Glomerular visceral epithelial cell (primary cell): ENCODE measurements at regions not wholly inside any gene's neighbourhood (a gene's known extent, or its start where the extent isn't known, plus 50 kb on each side); places are given as distances from the start of the nearest gene placed in this dataset.

Experiments
- DNase-seq: peaks from one replicate; pipeline ENCODE4 v3.0.0-alpha.2; 2016; ENCODE audit errors: extremely low spot score

- DNase-seq: no peak
Observed at GRCh38 chr9:73553295-73553694, 401.6 kb downstream of the ANXA1 start.

- no peak for DNase-seq
Observed at GRCh38 chr9:73558471-73558870, 406.8 kb downstream of the ANXA1 start.

- no peak for DNase-seq
Observed at GRCh38 chr9:73565026-73565425, 413.4 kb downstream of the ANXA1 start.

- DNase-seq: peak; percentile 35
Observed at GRCh38 chr9:73565833-73566465, 414.3 kb downstream of the ANXA1 start.

- no peak for DNase-seq
Observed at GRCh38 chr9:73566627-73567026, 415.0 kb downstream of the ANXA1 start.

- no peak for DNase-seq
Observed at GRCh38 chr9:73573235-73573634, 421.6 kb downstream of the ANXA1 start.

GRCh38 chr9:73575101-73576060 is 423.7 kb downstream of the ANXA1 start:
- no peak for DNase-seq

- DNase-seq: peak; percentile 40
Observed at GRCh38 chr9:73577848-73578247, 426.2 kb downstream of the ANXA1 start.

- no peak for DNase-seq
Observed at GRCh38 chr9:73579823-73580222, 428.2 kb downstream of the ANXA1 start.

GRCh38 chr9:73583576-73583975 is 431.9 kb downstream of the ANXA1 start:
- DNase-seq: peak; percentile 6

GRCh38 chr9:73595036-73595545 is 443.4 kb downstream of the ANXA1 start:
- DNase-seq: no peak

- DNase-seq: no peak
Observed at GRCh38 chr9:73596321-73596720, 444.7 kb downstream of the ANXA1 start.

GRCh38 chr9:73597039-73597438 is 445.4 kb downstream of the ANXA1 start:
- DNase-seq: no peak

- DNase-seq: no peak
Observed at GRCh38 chr9:73597771-73598170, 446.1 kb downstream of the ANXA1 start.

- DNase-seq: no peak
Observed at GRCh38 chr9:73609381-73609780, 457.7 kb downstream of the ANXA1 start.

- no peak for DNase-seq
Observed at GRCh38 chr9:73611032-73611431, 459.4 kb downstream of the ANXA1 start.

- peak; percentile 7 for DNase-seq
Observed at GRCh38 chr9:73613092-73613701, 461.5 kb downstream of the ANXA1 start.

- DNase-seq: no peak
Observed at GRCh38 chr9:73615557-73615956, 463.9 kb downstream of the ANXA1 start.

GRCh38 chr9:73617586-73617985 is 465.9 kb downstream of the ANXA1 start:
- no peak for DNase-seq

- no peak for DNase-seq
Observed at GRCh38 chr9:73640971-73641370, 489.3 kb downstream of the ANXA1 start.

- peak; percentile 66 for DNase-seq
Observed at GRCh38 chr9:73643379-73644013, 491.8 kb downstream of the ANXA1 start.

- no peak for DNase-seq
Observed at GRCh38 chr9:73647560-73647959, 495.9 kb downstream of the ANXA1 start.
